Vagina (tissue), 2 donors: ENCODE measurements at regions not wholly inside any gene's neighbourhood (a gene's known extent, or its start where the extent isn't known, plus 50 kb on each side); places are given as distances from the start of the nearest gene placed in this dataset.

ENCODE experiments used
- CTCF ChIP-seq, 3 experiments: fragments of 450-650 bp in 2 of 3; fragments of 200-600 bp in 1 of 3; sonication (generic) in 1 of 3; IDR thresholded peaks; one replicate each; pipeline ENCODE4 v1.5.1; 2017 to 2019; ENCODE audit warnings: antibody characterized with exemption in 3 of 3, mild to moderate bottlenecking in 2 of 3, moderate library complexity in 2 of 3
- POLR2A ChIP-seq, 2 donors: fragments of 450-650 bp; IDR thresholded peaks; one replicate each; pipeline ENCODE4 v1.6.1; 2017; ENCODE audit warnings: antibody characterized with exemption in 2 of 2, mild to moderate bottlenecking in 2 of 2, moderate library complexity in 2 of 2
- POLR2AphosphoS5 ChIP-seq, 2 donors: sonication (generic); formaldehyde crosslinking; IDR thresholded peaks; one replicate each; pipeline ENCODE4 v1.9.0; 2017; ENCODE audit warnings: antibody characterized with exemption in 2 of 2, mild to moderate bottlenecking in 2 of 2, low read depth in 1 of 2; ENCODE audit not compliant: insufficient read depth in 1 of 2

GRCh38 chr12:115407036-115407435, 723.1 kb upstream of the TBX3 start:
- TF ChIP-seq POLR2A (IDR thresholded peaks at IDR 0.05) = no peak
- no peak for TF ChIP-seq CTCF (IDR thresholded peaks at IDR 0.05)
- TF ChIP-seq POLR2AphosphoS5 (IDR thresholded peaks at IDR 0.05; ENCODE audit: insufficient read depth in 1 of 2, low read depth in 1 of 2) = no peak
